ENCODE measurements at regions not wholly inside any gene's neighbourhood (a gene's known extent, or its start where the extent isn't known, plus 50 kb on each side); places are given as distances from the start of the nearest gene placed in this dataset.

DNA sequence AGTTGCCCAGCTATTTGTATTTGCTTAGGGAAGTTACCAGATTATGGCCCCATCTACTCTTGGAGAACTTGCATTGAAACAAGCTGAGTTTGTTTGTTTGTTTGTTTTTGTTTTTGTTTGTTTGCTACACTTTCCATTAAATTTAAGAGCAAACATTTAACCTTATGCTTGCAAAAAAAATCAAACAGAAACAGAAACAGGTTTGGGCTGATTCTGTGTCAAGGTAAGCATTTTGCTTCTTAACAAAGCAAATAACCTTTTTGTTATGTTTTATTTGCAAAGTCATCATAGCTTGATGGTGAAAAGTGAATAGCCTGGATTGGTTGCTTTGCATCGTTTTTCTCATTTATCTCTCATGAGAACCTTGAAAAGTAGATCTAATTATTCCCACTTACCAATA lies 531.8 kb downstream of the EFNB2 start:
- no peak overlapping the region for H2BK5ac ChIP-seq (ENCODE audit: low read depth, low read length, poor library complexity, severe bottlenecking)
- H3K4me3 ChIP-seq (ENCODE audit: insufficient read depth, low read depth, low read length): no peak overlapping the region
- no TSS peak for BruUV-seq (replicated peaks)
- POLR2A ChIA-PET (ENCODE audit: unreplicated experiment): no interaction called here
- H4K91ac ChIP-seq (ENCODE audit: insufficient read depth, low read depth, low read length): no peak overlapping the region
- no peak overlapping the region for H3K9ac ChIP-seq (ENCODE audit: low read depth, low read length)
- H2AK5ac ChIP-seq (ENCODE audit: low read depth, low read length): no peak overlapping the region
- no peaks in the 10 kb centered on the region for H3K4me1 ChIP-seq (ENCODE audit: control insufficient read depth, insufficient read depth, low read length)
- no peaks in the 10 kb centered on the region for H3K9me1 ChIP-seq (ENCODE audit: insufficient read depth, low read length)
- no peak overlapping the region for H3K18ac ChIP-seq (ENCODE audit: low read depth, low read length)
- no peak for TF ChIP-seq RFX5 (IDR thresholded peaks at IDR 0.05; ENCODE audit: low read depth, low read length)
- TF ChIP-seq BHLHE40 (IDR thresholded peaks at IDR 0.05; ENCODE audit: low read depth, low read length): no peak
- TF ChIP-seq MXI1 (IDR thresholded peaks at IDR 0.05; ENCODE audit: borderline replicate concordance, low read depth, low read length): no peak
- no peak for TF ChIP-seq RAD21 (IDR thresholded peaks at IDR 0.05; ENCODE audit: low read length)
- no peak for TF ChIP-seq CEBPB (IDR thresholded peaks at IDR 0.05; ENCODE audit: low read depth, low read length)
- TF ChIP-seq POLR2A (IDR thresholded peaks at IDR 0.05; ENCODE audit: low read depth, low read length): no peak
- no peak for TF ChIP-seq MAZ (IDR thresholded peaks at IDR 0.05; ENCODE audit: borderline replicate concordance, low read depth, low read length)
- TF ChIP-seq SMC3 (IDR thresholded peaks at IDR 0.05; ENCODE audit: low read depth, low read length): no peak
- TF ChIP-seq FOS (IDR thresholded peaks at IDR 0.05; ENCODE audit: low read depth, low read length): no peak
- no peak for TF ChIP-seq MAFK (IDR thresholded peaks at IDR 0.05; ENCODE audit: low read depth, low read length)
- TF ChIP-seq, protein P1, sequence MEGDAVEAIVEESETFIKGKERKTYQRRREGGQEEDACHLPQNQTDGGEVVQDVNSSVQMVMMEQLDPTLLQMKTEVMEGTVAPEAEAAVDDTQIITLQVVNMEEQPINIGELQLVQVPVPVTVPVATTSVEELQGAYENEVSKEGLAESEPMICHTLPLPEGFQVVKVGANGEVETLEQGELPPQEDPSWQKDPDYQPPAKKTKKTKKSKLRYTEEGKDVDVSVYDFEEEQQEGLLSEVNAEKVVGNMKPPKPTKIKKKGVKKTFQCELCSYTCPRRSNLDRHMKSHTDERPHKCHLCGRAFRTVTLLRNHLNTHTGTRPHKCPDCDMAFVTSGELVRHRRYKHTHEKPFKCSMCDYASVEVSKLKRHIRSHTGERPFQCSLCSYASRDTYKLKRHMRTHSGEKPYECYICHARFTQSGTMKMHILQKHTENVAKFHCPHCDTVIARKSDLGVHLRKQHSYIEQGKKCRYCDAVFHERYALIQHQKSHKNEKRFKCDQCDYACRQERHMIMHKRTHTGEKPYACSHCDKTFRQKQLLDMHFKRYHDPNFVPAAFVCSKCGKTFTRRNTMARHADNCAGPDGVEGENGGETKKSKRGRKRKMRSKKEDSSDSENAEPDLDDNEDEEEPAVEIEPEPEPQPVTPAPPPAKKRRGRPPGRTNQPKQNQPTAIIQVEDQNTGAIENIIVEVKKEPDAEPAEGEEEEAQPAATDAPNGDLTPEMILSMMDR (conservative IDR thresholded peaks at IDR 0.05; ENCODE audit: low read depth, low read length): no peak
- no peak for TF ChIP-seq RCOR1 (IDR thresholded peaks at IDR 0.05; ENCODE audit: insufficient replicate concordance, low read length)
- in situ Hi-C loops (cut with MboI; ENCODE audit: low sequenced_read_pairs): no loop called here
- no peaks in the 10 kb centered on the region for H3K79me1 ChIP-seq (ENCODE audit: low read depth in 1 of 2, low read length in 2 of 2)
- intact Hi-C loops (cut with micrococcal nuclease): no loop called here
- no peak overlapping the region for H3K23ac ChIP-seq (ENCODE audit: low read depth, low read length)
- no peak overlapping the region for H3K4me2 ChIP-seq (ENCODE audit: low read depth, low read length)
- no CpG with 5 or more reads among the region's 1 CpG for WGBS, 2 experiments (ENCODE audit: extremely low coverage in 2 of 2, insufficient read length in 1 of 2)
- H4K20me1 ChIP-seq (ENCODE audit: insufficient read depth, low read length): no peaks in the 10 kb centered on the region
- no peak overlapping the region for H4K5ac ChIP-seq (ENCODE audit: low read depth, low read length)
- DNase-seq: no peak
- no peak for ATAC-seq (ENCODE audit: low read depth)
- no peak overlapping the region for H3K4ac ChIP-seq (ENCODE audit: low read depth, low read length)
- dilution Hi-C loops (cut with HindIII; ENCODE audit: low sequenced_read_pairs, unreplicated experiment): no loop called here
- CTCF ChIA-PET: no interaction called here
- H3K27me3 ChIP-seq (ENCODE audit: control insufficient read depth, insufficient read depth, low read length): no peaks in the 10 kb centered on the region
- H3K27ac ChIP-seq (ENCODE audit: insufficient read depth, low read length): no peak overlapping the region
- no peak overlapping the region for H3K14ac ChIP-seq (replicated peaks; ENCODE audit: low read depth, low read length)
- no peak overlapping the region for H2AFZ ChIP-seq (replicated peaks; ENCODE audit: low read length, poor library complexity)
- H2AK9ac ChIP-seq (replicated peaks; ENCODE audit: low read depth, low read length, poor library complexity): no peak overlapping the region
- H3K36me3 ChIP-seq (ENCODE audit: control insufficient read depth, insufficient read depth, low read length): no peaks in the 10 kb centered on the region
- no peaks in the 10 kb centered on the region for H3K9me3 ChIP-seq (ENCODE audit: control insufficient read depth, insufficient read depth, low read length)
- no peak overlapping the region for H2BK20ac ChIP-seq (ENCODE audit: low read depth, low read length)
- no peak overlapping the region for H2BK15ac ChIP-seq (ENCODE audit: low read depth, low read length)
- no peak overlapping the region for H4K8ac ChIP-seq (ENCODE audit: low read depth in 2 of 2, low read length in 2 of 2)
- no peak overlapping the region for H2BK120ac ChIP-seq (ENCODE audit: low read depth, low read length)
- no peak overlapping the region for H3K56ac ChIP-seq (ENCODE audit: extremely low read depth, insufficient read depth, low read length)

All from IMR-90 (cell line).